Panc1 (cell line): ENCODE measurements at regions not wholly inside any gene's neighbourhood (a gene's known extent, or its start where the extent isn't known, plus 50 kb on each side); places are given as distances from the start of the nearest gene placed in this dataset.

ENCODE experiments used
- POLR2AphosphoS5 ChIP-seq: IDR thresholded peaks from 2 replicates; pipeline ENCODE4 v1.6.1; 2012; ENCODE audit warnings: mild to moderate bottlenecking, low read depth, low read length, moderate library complexity
- SIN3A ChIP-seq: IDR thresholded peaks from 2 replicates; pipeline ENCODE4 v1.6.1; 2012; ENCODE audit warnings: low read depth, mild to moderate bottlenecking, low read length, moderate library complexity, borderline replicate concordance; ENCODE audit not compliant: insufficient read depth
- TCF7L2 ChIP-seq: IDR thresholded peaks from 2 replicates; pipeline ENCODE4 v1.6.1; 2011; ENCODE audit warnings: mild to moderate bottlenecking, low read depth, low read length, inconsistent platforms
- TF ChIP-seq, protein P1 (sequence below), 2 experiments: IDR thresholded peaks; 2 replicates each; pipeline ENCODE4 v1.6.1; 2011 to 2012; ENCODE audit warnings: low read depth in 2 of 2, control low read depth in 1 of 2, low read length in 1 of 2, mild to moderate bottlenecking in 1 of 2, moderate library complexity in 1 of 2; ENCODE audit not compliant: insufficient read depth in 1 of 2
- TF ChIP-seq, protein P2 (sequence below): fragments of 450-650 bp; IDR thresholded peaks from 2 replicates; pipeline ENCODE4 v1.5.1; 2017; ENCODE audit warnings: mild to moderate bottlenecking

DNA sequence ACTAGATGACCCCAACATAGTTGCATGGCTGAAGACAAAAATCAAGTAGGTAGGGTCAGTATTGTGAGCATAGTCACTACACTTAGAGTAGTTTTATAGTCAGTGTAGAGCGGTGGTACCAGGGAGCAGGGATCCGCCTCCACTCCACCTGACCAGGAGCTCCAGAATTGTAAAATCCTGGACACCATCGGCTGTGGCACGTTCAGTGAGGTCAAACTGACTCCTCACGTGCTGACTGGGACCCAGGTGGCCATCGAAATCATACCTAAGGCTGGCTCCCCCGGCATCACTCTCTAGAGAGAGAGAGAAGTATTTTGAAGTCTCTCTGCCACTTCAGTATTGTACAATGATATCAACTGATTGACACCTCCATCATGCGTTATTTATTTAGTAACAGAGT lies 59.7 kb upstream of the TAMM41 start:
- TF ChIP-seq, protein P1, sequence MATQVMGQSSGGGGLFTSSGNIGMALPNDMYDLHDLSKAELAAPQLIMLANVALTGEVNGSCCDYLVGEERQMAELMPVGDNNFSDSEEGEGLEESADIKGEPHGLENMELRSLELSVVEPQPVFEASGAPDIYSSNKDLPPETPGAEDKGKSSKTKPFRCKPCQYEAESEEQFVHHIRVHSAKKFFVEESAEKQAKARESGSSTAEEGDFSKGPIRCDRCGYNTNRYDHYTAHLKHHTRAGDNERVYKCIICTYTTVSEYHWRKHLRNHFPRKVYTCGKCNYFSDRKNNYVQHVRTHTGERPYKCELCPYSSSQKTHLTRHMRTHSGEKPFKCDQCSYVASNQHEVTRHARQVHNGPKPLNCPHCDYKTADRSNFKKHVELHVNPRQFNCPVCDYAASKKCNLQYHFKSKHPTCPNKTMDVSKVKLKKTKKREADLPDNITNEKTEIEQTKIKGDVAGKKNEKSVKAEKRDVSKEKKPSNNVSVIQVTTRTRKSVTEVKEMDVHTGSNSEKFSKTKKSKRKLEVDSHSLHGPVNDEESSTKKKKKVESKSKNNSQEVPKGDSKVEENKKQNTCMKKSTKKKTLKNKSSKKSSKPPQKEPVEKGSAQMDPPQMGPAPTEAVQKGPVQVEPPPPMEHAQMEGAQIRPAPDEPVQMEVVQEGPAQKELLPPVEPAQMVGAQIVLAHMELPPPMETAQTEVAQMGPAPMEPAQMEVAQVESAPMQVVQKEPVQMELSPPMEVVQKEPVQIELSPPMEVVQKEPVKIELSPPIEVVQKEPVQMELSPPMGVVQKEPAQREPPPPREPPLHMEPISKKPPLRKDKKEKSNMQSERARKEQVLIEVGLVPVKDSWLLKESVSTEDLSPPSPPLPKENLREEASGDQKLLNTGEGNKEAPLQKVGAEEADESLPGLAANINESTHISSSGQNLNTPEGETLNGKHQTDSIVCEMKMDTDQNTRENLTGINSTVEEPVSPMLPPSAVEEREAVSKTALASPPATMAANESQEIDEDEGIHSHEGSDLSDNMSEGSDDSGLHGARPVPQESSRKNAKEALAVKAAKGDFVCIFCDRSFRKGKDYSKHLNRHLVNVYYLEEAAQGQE (IDR thresholded peaks at IDR 0.05; ENCODE audit: insufficient read depth in 1 of 2, low read depth in 2 of 2, low read length in 1 of 2) = no peak
- TF ChIP-seq, protein P2, sequence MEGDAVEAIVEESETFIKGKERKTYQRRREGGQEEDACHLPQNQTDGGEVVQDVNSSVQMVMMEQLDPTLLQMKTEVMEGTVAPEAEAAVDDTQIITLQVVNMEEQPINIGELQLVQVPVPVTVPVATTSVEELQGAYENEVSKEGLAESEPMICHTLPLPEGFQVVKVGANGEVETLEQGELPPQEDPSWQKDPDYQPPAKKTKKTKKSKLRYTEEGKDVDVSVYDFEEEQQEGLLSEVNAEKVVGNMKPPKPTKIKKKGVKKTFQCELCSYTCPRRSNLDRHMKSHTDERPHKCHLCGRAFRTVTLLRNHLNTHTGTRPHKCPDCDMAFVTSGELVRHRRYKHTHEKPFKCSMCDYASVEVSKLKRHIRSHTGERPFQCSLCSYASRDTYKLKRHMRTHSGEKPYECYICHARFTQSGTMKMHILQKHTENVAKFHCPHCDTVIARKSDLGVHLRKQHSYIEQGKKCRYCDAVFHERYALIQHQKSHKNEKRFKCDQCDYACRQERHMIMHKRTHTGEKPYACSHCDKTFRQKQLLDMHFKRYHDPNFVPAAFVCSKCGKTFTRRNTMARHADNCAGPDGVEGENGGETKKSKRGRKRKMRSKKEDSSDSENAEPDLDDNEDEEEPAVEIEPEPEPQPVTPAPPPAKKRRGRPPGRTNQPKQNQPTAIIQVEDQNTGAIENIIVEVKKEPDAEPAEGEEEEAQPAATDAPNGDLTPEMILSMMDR = no peak
- no peak for TF ChIP-seq POLR2AphosphoS5
- TF ChIP-seq TCF7L2 = no peak
- TF ChIP-seq SIN3A = no peak
